Hematopoietic multipotent progenitor cell treated with erythropoietin and hydrocortisone succinate and interleukin-3 and kit ligand, for 17 days (in vitro differentiated cells): ENCODE measurements at regions not wholly inside any gene's neighbourhood (a gene's known extent, or its start where the extent isn't known, plus 50 kb on each side); places are given as distances from the start of the nearest gene placed in this dataset.
"Not testable (repeated sequence)": the region's sequence is repeated elsewhere in the genome, so short reads cannot be mapped to it uniquely, and the experiment has no call there.

Experiments
- DNase-seq: peaks from one replicate; pipeline ENCODE4 v3.0.0-alpha.2; 2015; ENCODE audit warnings: low spot score

DNA sequence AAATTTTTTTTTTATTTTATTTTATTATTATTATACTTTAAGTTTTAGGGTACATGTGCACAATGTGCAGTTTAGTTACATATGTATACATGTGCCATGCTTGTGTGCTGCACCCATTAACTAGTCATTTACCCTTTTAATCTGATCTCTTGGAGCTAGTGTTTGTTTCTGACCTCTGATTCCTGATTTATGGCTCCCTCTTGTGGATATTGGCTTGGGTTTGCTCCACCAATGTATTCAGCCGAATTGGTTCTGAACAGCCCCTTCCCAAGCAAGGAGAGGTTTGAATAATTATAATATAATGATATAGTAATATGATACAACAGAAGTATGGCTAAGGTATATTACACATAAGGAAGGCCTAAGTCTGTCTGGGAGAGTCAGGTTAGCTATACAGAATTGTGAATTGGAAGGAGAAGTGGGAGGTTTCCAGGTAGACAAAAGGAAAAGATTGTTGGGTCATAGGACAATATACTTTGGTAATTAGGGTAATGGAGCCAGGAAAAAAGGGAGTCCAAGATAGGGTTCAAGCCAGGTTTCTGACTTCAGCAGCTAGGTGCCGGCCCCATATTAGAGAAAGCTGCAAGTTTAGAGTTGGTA is 53.1 kb upstream of the HMCN1 start:
- DNase-seq: no peak

DNA sequence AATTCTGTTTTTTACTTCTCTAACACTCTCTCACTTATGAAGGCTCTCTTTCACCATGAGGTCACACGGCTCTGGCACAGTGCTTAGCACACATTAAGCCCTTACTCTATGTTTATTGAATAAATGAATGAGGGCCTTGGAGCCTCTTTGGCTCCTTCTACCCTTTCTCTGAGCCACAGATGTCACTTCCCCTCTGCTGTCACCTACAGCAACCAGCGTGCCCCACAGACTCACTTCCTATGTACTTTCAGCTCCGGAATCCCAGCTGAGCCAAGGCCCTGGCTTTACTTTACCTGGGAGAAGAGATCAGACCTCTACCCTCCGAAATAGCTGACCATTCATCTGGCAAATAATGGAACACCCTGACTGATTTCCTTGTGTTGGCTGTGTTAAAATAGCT is 53.7 kb upstream of the HMCN1 start:
- no peak for DNase-seq

DNA sequence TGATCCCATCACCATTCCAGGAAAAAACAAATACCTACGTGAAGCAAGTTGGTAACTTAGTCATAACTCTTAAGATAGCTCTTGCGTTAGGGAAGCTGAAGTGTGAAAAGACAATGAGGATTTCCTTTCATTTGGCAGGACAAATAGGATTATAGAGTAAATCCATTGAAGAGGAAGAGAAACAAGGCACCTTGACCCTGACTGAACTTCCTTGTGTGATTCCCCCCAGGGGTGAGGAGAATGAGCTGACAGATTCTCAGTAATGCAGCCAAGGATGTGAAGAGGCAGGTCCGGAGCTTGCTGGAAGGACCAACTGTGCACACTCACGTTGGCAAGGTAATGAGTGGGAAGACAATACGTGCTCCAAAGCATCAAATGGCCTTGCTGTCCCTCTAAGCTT is 55.0 kb upstream of the HMCN1 start:
- no peak for DNase-seq

- DNase-seq: no peak
Observed at GRCh38 chr1:185676969-185677368, 57.2 kb upstream of the HMCN1 start.

GRCh38 chr1:185674201-185674600 is 60.0 kb upstream of the HMCN1 start:
- no peak for DNase-seq

GRCh38 chr1:185672719-185673360 is 61.4 kb upstream of the HMCN1 start:
- no peak for DNase-seq

- no peak for DNase-seq
Observed at GRCh38 chr1:185670187-185670627, 64.0 kb upstream of the HMCN1 start.

- no peak for DNase-seq
Observed at GRCh38 chr1:185668013-185668412, 66.2 kb upstream of the HMCN1 start.

DNA sequence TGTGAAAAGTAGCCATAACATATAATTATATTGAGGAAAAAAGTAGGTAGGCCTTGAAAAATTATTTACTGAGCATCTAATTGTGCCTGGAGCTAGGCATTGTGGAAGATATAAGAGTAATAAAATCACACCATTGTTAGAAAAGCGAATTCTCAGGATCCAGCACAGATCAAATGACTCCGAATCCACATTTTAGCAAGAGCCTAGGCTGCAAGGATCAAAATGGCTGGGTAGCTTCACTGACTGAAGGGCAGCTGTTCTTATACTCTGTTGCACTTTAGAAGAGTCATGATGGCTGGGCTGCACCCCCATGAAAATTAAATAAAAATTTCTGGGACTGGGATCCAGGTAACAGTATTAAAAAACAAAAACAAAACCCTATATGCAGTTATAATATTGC is 67.6 kb upstream of the HMCN1 start:
- DNase-seq: no peak

DNA sequence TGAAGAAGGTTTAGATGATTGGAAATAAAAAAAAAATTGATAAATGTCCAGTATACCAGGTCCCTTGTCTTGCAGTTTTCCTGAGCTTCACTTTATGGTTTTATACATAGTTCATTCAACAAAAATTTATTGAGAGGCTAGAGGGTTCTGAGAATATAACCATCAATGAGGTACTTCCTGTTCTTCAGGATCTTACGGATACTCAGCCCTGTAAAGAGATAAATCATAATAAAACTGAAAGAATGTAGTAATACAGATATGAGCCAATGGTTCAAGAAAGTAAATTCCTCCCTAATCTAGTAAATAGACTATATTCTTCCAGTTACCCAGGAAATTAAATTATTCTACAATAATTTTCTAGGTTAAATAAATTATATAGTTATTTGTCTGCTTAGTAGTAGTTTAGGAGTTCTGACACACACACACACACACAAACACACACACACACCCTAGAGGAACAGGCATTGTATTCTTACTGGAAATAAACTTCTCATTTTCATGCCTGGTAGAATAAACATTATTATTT is 70.4 kb upstream of the HMCN1 start:
- DNase-seq: no peak

DNA sequence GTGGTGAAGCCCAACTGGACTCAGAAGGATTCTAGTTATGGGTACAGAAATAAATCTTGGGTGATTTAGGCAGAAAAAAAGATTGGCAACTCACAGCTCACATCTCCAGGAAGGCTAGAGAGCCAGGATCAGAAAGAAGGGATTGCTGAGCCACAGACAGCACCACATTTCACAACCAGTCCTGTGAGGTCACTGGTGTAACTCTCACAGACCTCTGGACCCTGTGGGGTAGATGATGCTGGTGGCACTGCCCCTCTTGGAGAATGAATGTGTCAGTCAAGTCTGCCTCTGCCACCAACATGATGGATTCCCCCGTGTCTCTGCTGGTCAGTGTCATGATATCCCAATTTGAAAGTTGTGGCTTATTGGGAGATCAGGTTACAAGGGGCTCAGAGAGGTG is 70.9 kb upstream of the HMCN1 start:
- no peak for DNase-seq

DNA sequence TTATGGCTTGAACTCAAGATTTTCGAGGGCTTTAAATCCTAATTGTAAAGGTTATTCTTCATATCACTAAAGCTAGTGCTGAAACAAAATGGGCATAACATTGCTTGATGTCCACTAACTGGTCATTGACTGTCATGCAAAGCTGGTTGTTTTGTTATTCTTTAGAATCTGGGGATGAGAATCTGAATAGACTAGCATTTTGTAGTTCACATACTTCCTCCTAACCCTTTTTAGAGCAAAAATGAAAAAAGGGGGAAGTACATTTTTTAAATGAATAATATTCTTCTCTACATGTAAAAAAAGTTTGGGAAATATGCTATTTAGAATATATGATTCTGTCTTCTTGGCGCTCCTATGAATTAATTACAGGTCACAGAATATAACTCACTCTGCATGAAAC is 72.2 kb upstream of the HMCN1 start:
- DNase-seq: no peak

DNA sequence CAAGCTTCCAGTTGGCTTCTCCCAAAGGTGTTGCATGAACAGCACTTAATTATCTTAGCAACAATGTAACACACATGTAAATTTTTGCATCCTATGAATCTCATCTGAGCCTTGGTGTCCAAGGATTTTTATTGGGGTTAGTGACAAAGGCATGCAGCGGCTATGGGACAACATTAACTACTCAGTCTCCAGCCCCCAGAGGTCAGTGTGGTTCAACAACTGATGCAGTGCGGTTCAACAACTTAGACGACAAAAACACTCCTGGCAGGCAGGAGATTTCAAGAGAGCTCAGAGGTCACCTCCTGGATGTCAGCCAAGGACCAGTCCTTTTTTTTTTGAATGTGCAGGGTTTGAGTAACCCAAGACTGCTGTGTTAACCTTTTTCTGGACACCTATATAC is 77.5 kb upstream of the HMCN1 start:
- DNase-seq: no peak

DNA sequence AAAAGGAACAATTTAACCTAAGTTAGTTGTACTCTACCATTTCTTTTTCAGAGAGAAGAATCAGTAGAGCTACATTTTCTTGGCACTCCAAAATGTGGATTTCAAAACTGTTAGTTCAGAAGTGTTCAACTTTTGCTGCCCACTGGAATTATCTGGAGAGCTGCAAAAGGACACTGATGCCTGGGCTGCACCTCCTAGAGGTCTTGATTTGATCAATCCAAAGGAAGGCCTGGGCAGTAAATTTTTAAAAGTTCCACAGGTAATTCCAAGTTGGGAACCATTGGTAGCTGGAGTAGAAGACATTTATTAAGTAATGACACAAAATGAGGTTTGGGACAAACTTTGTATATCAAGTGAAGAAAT is 79.3 kb upstream of the HMCN1 start:
- no peak for DNase-seq

- no peak for DNase-seq
Observed at GRCh38 chr1:185654199-185654951, 79.8 kb upstream of the HMCN1 start.

GRCh38 chr1:185653615-185654014 is 80.6 kb upstream of the HMCN1 start:
- no peak for DNase-seq

GRCh38 chr1:185652348-185652747 is 81.8 kb upstream of the HMCN1 start:
- no peak for DNase-seq

GRCh38 chr1:185650602-185651230 is 83.5 kb upstream of the HMCN1 start:
- no peak for DNase-seq

DNA sequence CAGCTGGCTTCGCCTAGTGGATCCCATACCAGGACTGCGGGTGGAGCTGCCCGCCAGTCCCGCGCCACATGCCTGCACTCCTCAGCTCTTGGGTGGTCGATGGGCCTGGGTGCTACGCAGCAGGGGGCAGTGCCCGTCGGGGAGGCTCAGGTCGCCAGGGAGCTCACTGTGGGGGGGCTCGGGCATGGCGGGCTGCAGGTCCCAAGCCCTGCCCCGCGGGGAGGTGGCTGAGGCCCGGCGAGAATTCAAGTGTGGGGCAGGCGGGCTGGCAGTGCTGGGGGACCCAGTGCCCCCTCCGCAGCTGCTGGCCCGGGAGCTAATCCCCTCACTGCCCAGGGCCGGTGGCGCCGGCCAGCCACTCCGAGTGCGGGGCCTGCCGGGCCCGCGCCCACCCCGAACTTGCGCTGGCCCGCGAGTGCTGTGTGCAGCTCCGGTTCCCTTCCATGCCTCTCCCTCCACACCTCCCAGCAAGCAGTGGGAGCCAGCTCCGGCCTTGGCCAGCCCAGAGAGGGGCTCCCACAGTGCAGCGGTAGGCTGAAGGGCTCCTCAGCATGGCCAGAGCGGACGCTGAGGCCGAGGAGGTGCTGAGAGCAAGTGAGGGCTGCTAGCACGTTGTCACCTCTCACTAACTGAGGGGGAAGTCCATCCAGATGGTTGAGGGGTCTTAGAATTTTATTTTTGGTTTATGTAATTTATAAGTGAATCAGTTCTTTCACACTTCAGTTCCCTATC is 85.2 kb upstream of the HMCN1 start:
- no peak for DNase-seq

GRCh38 chr1:185647597-185648267 is 86.5 kb upstream of the HMCN1 start:
- DNase-seq: not testable (repeated sequence)

DNA sequence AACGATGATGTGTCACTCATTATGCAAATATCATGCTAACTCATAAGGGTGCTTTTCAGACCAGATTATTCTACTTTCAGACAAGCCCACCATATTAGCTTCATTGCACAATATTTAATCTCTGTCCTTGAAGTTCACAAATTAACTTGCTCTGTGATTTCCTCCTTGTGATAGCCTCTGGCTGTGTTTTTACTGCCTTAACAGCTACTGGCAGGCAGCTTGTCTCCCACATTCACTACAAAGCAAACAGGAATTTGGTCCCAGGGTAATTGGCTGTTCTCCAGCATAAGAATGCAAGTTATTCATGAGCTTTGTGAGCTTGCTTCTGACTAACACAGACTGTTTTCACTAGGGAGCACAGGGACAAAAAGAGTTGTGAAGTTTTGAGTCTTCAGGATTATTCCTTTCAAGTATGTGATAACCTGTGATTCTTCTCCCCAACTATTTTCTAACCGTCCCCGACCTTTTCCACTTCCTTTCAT is 87.9 kb upstream of the HMCN1 start:
- DNase-seq: no peak
